ENCODE measurements at regions not wholly inside any gene's neighbourhood (a gene's known extent, or its start where the extent isn't known, plus 50 kb on each side); places are given as distances from the start of the nearest gene placed in this dataset.

DNA sequence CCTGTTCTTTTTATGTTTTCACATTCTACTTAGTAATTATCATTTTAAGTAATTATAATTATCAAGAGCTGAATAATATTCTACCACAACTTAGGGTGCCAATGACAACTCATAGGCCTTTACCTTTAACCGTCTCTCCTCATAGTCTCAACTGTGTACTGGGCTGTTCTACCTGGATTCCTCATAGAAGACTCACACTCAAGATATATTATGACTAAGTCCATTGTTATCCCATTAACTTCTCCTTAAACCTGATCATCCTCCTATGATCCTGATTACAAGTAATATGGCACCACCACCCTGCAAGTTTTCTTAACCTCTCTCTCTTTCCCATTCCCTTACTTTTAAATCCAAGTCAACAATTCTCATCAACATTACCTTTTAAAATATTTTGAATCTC lies 285.9 kb upstream of the VEPH1 start:
- no peaks in the 10 kb centered on the region for H3K4me1 Mint-ChIP-seq
- WGBS (ENCODE audit: extremely low coverage, insufficient read length, low lambda C conversion rate): no CpG with 5 or more reads among the region's 1 CpG
- no peak overlapping the region for H3K56ac ChIP-seq (ENCODE audit: insufficient read length, low read depth, low read length)

More for the DNA sequence above, 285.9 kb upstream of the VEPH1 start:
- no peak overlapping the region for H2AFZ ChIP-seq (ENCODE audit: low read length)
- Mint-ChIP-seq H3K4me3 (no peak overlapping the region), H3K27me3 (ENCODE audit: low read depth) (0 out of 2 replicates have a peak, but pooled peaks cover 1% of the 10 kb centered on the region), H3K27ac (no peak overlapping the region), H3K36me3 (ENCODE audit: insufficient read depth in 1 of 3, low read depth in 3 of 3) (no peaks in the 10 kb centered on the region), H3K9me3 (no peaks in the 10 kb centered on the region)
- H3K23me2 ChIP-seq (ENCODE audit: insufficient read length, low read depth, low read length, poor library complexity, severe bottlenecking): no peaks in the 10 kb centered on the region
- no peak overlapping the region for H4K91ac ChIP-seq (ENCODE audit: insufficient read length, low read depth, low read length)
- no peak for DNase-seq
- no peak overlapping the region for H3K9ac ChIP-seq (ENCODE audit: extremely low read depth, insufficient read length, low read length)
- H2AK5ac ChIP-seq (ENCODE audit: insufficient read length, low read length): no peak overlapping the region
- no peak overlapping the region for H3K4me2 ChIP-seq (ENCODE audit: insufficient read depth, insufficient read length, low read length)
- H2BK12ac ChIP-seq (ENCODE audit: insufficient read length, low read depth, low read length): no peak overlapping the region
- H3K4me1 ChIP-seq (ENCODE audit: insufficient read depth, low read length): no peaks in the 10 kb centered on the region
- no peaks in the 10 kb centered on the region for H4K20me1 ChIP-seq (ENCODE audit: control insufficient read depth, insufficient read depth, insufficient read length)
- H3K79me2 ChIP-seq (ENCODE audit: insufficient read depth, low read length): no peaks in the 10 kb centered on the region
- H2BK5ac ChIP-seq (ENCODE audit: insufficient read length, low read length): no peak overlapping the region
- H3T11ph ChIP-seq (ENCODE audit: low read length): no peak overlapping the region
- H3K27ac ChIP-seq (ENCODE audit: insufficient read length, low read depth, low read length): no peak overlapping the region
- H3K9me3 ChIP-seq (ENCODE audit: control insufficient read depth, low read depth, low read length): no peaks in the 10 kb centered on the region
- H2BK20ac ChIP-seq (ENCODE audit: low read depth, low read length, poor library complexity, severe bottlenecking): no peak overlapping the region
- TF ChIP-seq, protein P1, sequence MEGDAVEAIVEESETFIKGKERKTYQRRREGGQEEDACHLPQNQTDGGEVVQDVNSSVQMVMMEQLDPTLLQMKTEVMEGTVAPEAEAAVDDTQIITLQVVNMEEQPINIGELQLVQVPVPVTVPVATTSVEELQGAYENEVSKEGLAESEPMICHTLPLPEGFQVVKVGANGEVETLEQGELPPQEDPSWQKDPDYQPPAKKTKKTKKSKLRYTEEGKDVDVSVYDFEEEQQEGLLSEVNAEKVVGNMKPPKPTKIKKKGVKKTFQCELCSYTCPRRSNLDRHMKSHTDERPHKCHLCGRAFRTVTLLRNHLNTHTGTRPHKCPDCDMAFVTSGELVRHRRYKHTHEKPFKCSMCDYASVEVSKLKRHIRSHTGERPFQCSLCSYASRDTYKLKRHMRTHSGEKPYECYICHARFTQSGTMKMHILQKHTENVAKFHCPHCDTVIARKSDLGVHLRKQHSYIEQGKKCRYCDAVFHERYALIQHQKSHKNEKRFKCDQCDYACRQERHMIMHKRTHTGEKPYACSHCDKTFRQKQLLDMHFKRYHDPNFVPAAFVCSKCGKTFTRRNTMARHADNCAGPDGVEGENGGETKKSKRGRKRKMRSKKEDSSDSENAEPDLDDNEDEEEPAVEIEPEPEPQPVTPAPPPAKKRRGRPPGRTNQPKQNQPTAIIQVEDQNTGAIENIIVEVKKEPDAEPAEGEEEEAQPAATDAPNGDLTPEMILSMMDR (conservative IDR thresholded peaks at IDR 0.05): no peak
- no peak overlapping the region for H3K4ac ChIP-seq (ENCODE audit: low read depth, low read length)
- H3K23ac ChIP-seq (ENCODE audit: insufficient read length, low read depth, low read length): no peak overlapping the region
- no peak overlapping the region for H4K5ac ChIP-seq (ENCODE audit: insufficient read length, low read depth, low read length)
- no peak overlapping the region for H2BK15ac ChIP-seq (ENCODE audit: low read depth, low read length)
- H4K8ac ChIP-seq (replicated peaks; ENCODE audit: insufficient read length, low read depth, low read length): no peak overlapping the region
- no peaks in the 10 kb centered on the region for H3K79me1 ChIP-seq (ENCODE audit: insufficient read depth, low read depth, low read length, poor library complexity, severe bottlenecking)
- no peak overlapping the region for H3K14ac ChIP-seq (ENCODE audit: insufficient read depth, low read length)
- no peak overlapping the region for H2BK120ac ChIP-seq (ENCODE audit: low read depth, low read length, poor library complexity, severe bottlenecking)
- H3K27me3 ChIP-seq (ENCODE audit: insufficient read depth, low read length): no peaks in the 10 kb centered on the region
- H3K18ac ChIP-seq (ENCODE audit: insufficient read length, low read depth, low read length): no peak overlapping the region

All from H9 (cell line).